OCI-LY7 (cell line): ENCODE measurements at regions not wholly inside any gene's neighbourhood (a gene's known extent, or its start where the extent isn't known, plus 50 kb on each side); places are given as distances from the start of the nearest gene placed in this dataset.

Experiments
- BruUV-seq: library from RNA; stranded (reverse); fragments of 400-500 nt; replicated peaks from 2 replicates; lab custom pipeline; 2021; lab: Mats Ljungman, UMichigan
- CTCF ChIA-PET: fragments of 300-600 bp; sonication (Branson Sonifier 250); formaldehyde crosslinking; loops from one replicate; lab custom pipeline; 2022; ENCODE audit warnings: antibody characterized with exemption; ENCODE audit not compliant: unreplicated experiment; lab: Charles Lee
- POLR2A ChIA-PET: fragments of 300-600 bp; sonication (Branson Sonifier 250); formaldehyde crosslinking; loops from one replicate; lab custom pipeline; 2022; ENCODE audit warnings: antibody characterized with exemption; lab: Charles Lee
- DNase-seq: peaks from one replicate; pipeline ENCODE4 v3.0.0-alpha.2; 2015; ENCODE audit warnings: low spot score
- H2AFZ ChIP-seq: fragments of 200-600 bp; sonication (generic), shearing (Covaris generic); 2 replicates; pipeline ENCODE4 v1.6.1; 2014; ENCODE audit warnings: mild to moderate bottlenecking, antibody characterized with exemption, low read length, moderate library complexity
- H3K27ac ChIP-seq: fragments of 200-600 bp; sonication (generic); 2 replicates; pipeline ENCODE4 v1.5.1; 2014; ENCODE audit warnings: mixed run types, low read depth, mild to moderate bottlenecking, moderate library complexity, low read length, inconsistent platforms; ENCODE audit not compliant: poor library complexity, severe bottlenecking
- H3K36me3 ChIP-seq: fragments of 200-600 bp; sonication (generic); 2 replicates; pipeline ENCODE4 v1.6.1; 2014; ENCODE audit warnings: mild to moderate bottlenecking, antibody characterized with exemption, low read length, moderate library complexity, mixed read lengths; ENCODE audit not compliant: insufficient read depth
- H3K4me1 ChIP-seq: fragments of 200-600 bp; sonication (generic); 2 replicates; pipeline ENCODE4 v1.5.1; 2014; ENCODE audit warnings: mild to moderate bottlenecking, low read length; ENCODE audit not compliant: insufficient read depth, poor library complexity, severe bottlenecking
- H3K4me2 ChIP-seq: fragments of 200-600 bp; sonication (generic); 2 replicates; pipeline ENCODE4 v1.6.1; 2014; ENCODE audit warnings: mild to moderate bottlenecking, low read length
- H3K4me3 ChIP-seq: fragments of 200-600 bp; sonication (generic); 2 replicates; pipeline ENCODE4 v1.5.1; 2014; ENCODE audit warnings: mild to moderate bottlenecking, low read depth, low read length; ENCODE audit not compliant: poor library complexity, severe bottlenecking
- H3K79me2 ChIP-seq: fragments of 200-600 bp; sonication (generic); 2 replicates; pipeline ENCODE4 v1.6.1; 2016; ENCODE audit warnings: low read depth, mild to moderate bottlenecking, low read length, moderate library complexity, mixed read lengths; ENCODE audit not compliant: insufficient read depth
- H3K9me2 ChIP-seq: fragments of 200-600 bp; sonication (generic); 2 replicates; pipeline ENCODE4 v1.6.1; 2016; ENCODE audit warnings: mild to moderate bottlenecking, low read length, mixed read lengths; ENCODE audit not compliant: insufficient read depth
- H3K9me3 ChIP-seq: fragments of 200-600 bp; sonication (generic); 2 replicates; pipeline ENCODE4 v1.6.1; 2014; ENCODE audit warnings: mild to moderate bottlenecking, mixed run types, low read length, mixed read lengths
- H4K20me1 ChIP-seq: fragments of 200-600 bp; sonication (generic); 2 replicates; pipeline ENCODE4 v1.6.1; 2014; ENCODE audit warnings: mild to moderate bottlenecking, antibody characterized with exemption, low read length, moderate library complexity, mixed read lengths; ENCODE audit not compliant: insufficient read depth
- CTCF ChIP-seq: fragments of 200-600 bp; sonication (generic); conservative IDR thresholded peaks from 2 replicates; pipeline ENCODE4 v1.5.1; 2014; ENCODE audit warnings: mild to moderate bottlenecking, antibody characterized with exemption, low read length, moderate library complexity, mixed read lengths
- EZH2phosphoT487 ChIP-seq: fragments of 200-600 bp; sonication (generic); IDR thresholded peaks from 2 replicates; pipeline ENCODE4 v1.6.1; 2018; ENCODE audit warnings: low read depth, borderline replicate concordance, mild to moderate bottlenecking, mixed run types, antibody characterized with exemption, low read length, moderate library complexity, mixed read lengths
- intact Hi-C: fragments of 100-400 bp; cut with micrococcal nuclease; formaldehyde crosslinking; loops from one replicate; pipeline ENCODE4 v1.10.0; 2022; ENCODE audit not compliant: unreplicated experiment

GRCh38 chr6:139877828-139878405, 503.5 kb upstream of the CITED2 start:
- no peaks in the 10 kb centered on the region for H3K9me3 ChIP-seq
- TF ChIP-seq EZH2phosphoT487 (no peak), CTCF (no peak)
- no peak overlapping the region for H3K27ac ChIP-seq
- H3K4me1 ChIP-seq, result no peaks in the 10 kb centered on the region
- no peaks in the 10 kb centered on the region for H3K79me2 ChIP-seq
- BruUV-seq, result no TSS peak
- no peak overlapping the region for H2AFZ ChIP-seq
- no peak for DNase-seq
- no peaks in the 10 kb centered on the region for H3K36me3 ChIP-seq
- no peak overlapping the region for H3K4me3 ChIP-seq
- intact Hi-C loops, result no loop called here
- ChIA-PET CTCF (no interaction called here), POLR2A (interaction anchor here (0.7 to 1.3 kb wide), 2 partner anchors 10 to 14 kb away, joined by 3 read pairs; no protein-coding TSS in a partner anchor)
- no peaks in the 10 kb centered on the region for H3K9me2 ChIP-seq
- no peak overlapping the region for H3K4me2 ChIP-seq
- H4K20me1 ChIP-seq, result no peaks in the 10 kb centered on the region

GRCh38 chr6:139872665-139873064, 498.2 kb upstream of the CITED2 start:
- no peak overlapping the region for H3K4me3 ChIP-seq
- DNase-seq, result no peak
- no peaks in the 10 kb centered on the region for H3K4me1 ChIP-seq
- H3K9me2 ChIP-seq, result no peaks in the 10 kb centered on the region
- no peaks in the 10 kb centered on the region for H3K36me3 ChIP-seq
- ChIA-PET POLR2A (interaction anchor here (1.2 kb wide), 1 partner anchor 106 kb away, joined by 3 read pairs; no protein-coding TSS in a partner anchor), CTCF (no interaction called here)
- H3K27ac ChIP-seq, result no peak overlapping the region
- H4K20me1 ChIP-seq, result no peaks in the 10 kb centered on the region
- H3K9me3 ChIP-seq, result no peaks in the 10 kb centered on the region
- H3K79me2 ChIP-seq, result no peaks in the 10 kb centered on the region
- no TSS peak for BruUV-seq
- no peak overlapping the region for H2AFZ ChIP-seq
- intact Hi-C loops, result no loop called here
- TF ChIP-seq EZH2phosphoT487 (no peak), CTCF (no peak)
- H3K4me2 ChIP-seq, result no peak overlapping the region

GRCh38 chr6:139871803-139872510, 497.5 kb upstream of the CITED2 start:
- TF ChIP-seq CTCF, result no peak
- TF ChIP-seq EZH2phosphoT487, result no peak
- intact Hi-C loops, result no loop called here
- no peak overlapping the region for H3K27ac ChIP-seq
- no peaks in the 10 kb centered on the region for H3K4me1 ChIP-seq
- no peak for DNase-seq
- CTCF ChIA-PET, result no interaction called here
- H3K9me3 ChIP-seq, result no peaks in the 10 kb centered on the region
- no peak overlapping the region for H3K4me3 ChIP-seq
- H2AFZ ChIP-seq, result no peak overlapping the region
- H3K9me2 ChIP-seq, result no peaks in the 10 kb centered on the region
- H4K20me1 ChIP-seq, result no peaks in the 10 kb centered on the region
- no TSS peak for BruUV-seq
- H3K36me3 ChIP-seq, result no peaks in the 10 kb centered on the region
- POLR2A ChIA-PET, result interaction anchor here (0.5 to 0.6 kb wide), 2 partner anchors 426 to 1872 kb away, joined by 3 to 4 read pairs; no protein-coding TSS in a partner anchor
- H3K4me2 ChIP-seq, result no peak overlapping the region
- H3K79me2 ChIP-seq, result no peaks in the 10 kb centered on the region
